ENCODE measurements at regions not wholly inside any gene's neighbourhood (a gene's known extent, or its start where the extent isn't known, plus 50 kb on each side); places are given as distances from the start of the nearest gene placed in this dataset.

GRCh38 chr13:107900775-107901174 is 314.6 kb downstream of the LIG4 start:
- in situ Hi-C loops (cut with MboI) (no loop called here), intact Hi-C loops (cut with micrococcal nuclease) (loop anchor here (1.0 to 5.0 kb wide), 2 partner anchors 17 to 92 kb away; no protein-coding TSS in a partner anchor)
- BruUV-seq (replicated peaks) = no TSS peak
- Histone ChIP-seq H3K36me3 (ENCODE audit: control insufficient read depth, insufficient read depth, low read length) (peaks cover 14% of the 10 kb centered on the region; the same call in 2 of the 3 replicates), H3K9me3 (replicated peaks; ENCODE audit: control insufficient read depth, insufficient read depth, low read depth, low read length) (peaks cover 12% of the 10 kb centered on the region), H3K27ac (ENCODE audit: extremely low read depth, low read depth, low read length) (peak overlapping the region; percentile 19; the same call in 1 of the 3 replicates), H3K27me3 (ENCODE audit: control insufficient read depth in 2 of 2, insufficient read depth in 2 of 2, low read length in 2 of 2) (no peaks in the 10 kb centered on the region), H3K4me3 (no peak overlapping the region), H3K4me1 (replicated peaks in 1 of 2; ENCODE audit: control insufficient read depth in 2 of 2, insufficient read depth in 2 of 2, low read length in 2 of 2) (peaks cover 0 to 26% of the 10 kb centered on the region in 2 experiments; a peak in 3 of 5 replicates), H3K4me2 (ENCODE audit: insufficient read depth, low read length) (no peak overlapping the region; the same call in 1 of the 2 replicates), H3K9me1 (ENCODE audit: control insufficient read depth, insufficient read depth, low read length) (no peaks in the 10 kb centered on the region), H3K9ac (ENCODE audit: insufficient read depth in 1 of 2, low read depth in 2 of 2, low read length in 2 of 2) (no peak overlapping the region), H2AFZ (ENCODE audit: low read depth, low read length) (peak overlapping the region; percentile 32), H3K79me2 (ENCODE audit: control insufficient read depth, insufficient read depth, low read length) (peaks cover 54% of the 10 kb centered on the region), H4K20me1 (replicated peaks; ENCODE audit: control insufficient read depth, insufficient read depth, low read length) (no peaks in the 10 kb centered on the region)
- FAIRE-seq (peak; percentile 6), ATAC-seq (peak; percentile 49), DNase-seq (ENCODE audit: extremely low read depth in 1 of 4, low spot score in 3 of 4) (peak in 3 of 4 experiments; percentile 53 to 73 (median 55))
- 11% methylated on average over 2 of the region's 2 CpGs for WGBS (ENCODE audit: insufficient coverage, low coverage, missing lambda C conversion rate)
- ChIA-PET CTCF (ENCODE audit: low intra/inter-chr PET ratio) (no interaction called here), POLR2A (interaction anchor here (1.2 to 4.6 kb wide), 5 partner anchors 11 to 19 kb away, joined by 4 to 61 read pairs (median 12); no protein-coding TSS in a partner anchor)
- TF ChIP-seq HSF4 (CRISPR knock-in tag; IDR thresholded peaks at IDR 0.05; ENCODE audit: borderline replicate concordance) (no peak), ARID3A (IDR thresholded peaks at IDR 0.05; ENCODE audit: borderline replicate concordance, low read depth, low read length) (no peak), RBM14 (IDR thresholded peaks at IDR 0.05; ENCODE audit: borderline replicate concordance, insufficient read depth, low read depth, low read length) (no peak), ZNF511 (CRISPR knock-in tag; IDR thresholded peaks at IDR 0.05) (no peak)

Data from K562 (cell line).